Sigmoid colon (tissue), 4 donors: ENCODE measurements at regions not wholly inside any gene's neighbourhood (a gene's known extent, or its start where the extent isn't known, plus 50 kb on each side); places are given as distances from the start of the nearest gene placed in this dataset.

ENCODE experiments used
- CTCF ChIP-seq, 4 experiments: fragments of 450-650 bp in 3 of 4; fragments of 200-600 bp in 1 of 4; IDR thresholded peaks; one replicate each; pipeline ENCODE4 v1.5.1; 2016 to 2019; ENCODE audit warnings: antibody characterized with exemption in 4 of 4, mild to moderate bottlenecking in 3 of 4, moderate library complexity in 2 of 4
- POLR2A ChIP-seq, 2 donors: fragments of 450-650 bp; IDR thresholded peaks; one replicate each; pipeline ENCODE4 v1.6.1; 2016; ENCODE audit warnings: antibody characterized with exemption in 2 of 2, mild to moderate bottlenecking in 2 of 2, moderate library complexity in 2 of 2
- POLR2AphosphoS5 ChIP-seq, 4 donors: sonication (generic); formaldehyde crosslinking; IDR thresholded peaks; one replicate each; pipeline ENCODE4 v1.6.1; 2017; ENCODE audit warnings: antibody characterized with exemption in 4 of 4

DNA sequence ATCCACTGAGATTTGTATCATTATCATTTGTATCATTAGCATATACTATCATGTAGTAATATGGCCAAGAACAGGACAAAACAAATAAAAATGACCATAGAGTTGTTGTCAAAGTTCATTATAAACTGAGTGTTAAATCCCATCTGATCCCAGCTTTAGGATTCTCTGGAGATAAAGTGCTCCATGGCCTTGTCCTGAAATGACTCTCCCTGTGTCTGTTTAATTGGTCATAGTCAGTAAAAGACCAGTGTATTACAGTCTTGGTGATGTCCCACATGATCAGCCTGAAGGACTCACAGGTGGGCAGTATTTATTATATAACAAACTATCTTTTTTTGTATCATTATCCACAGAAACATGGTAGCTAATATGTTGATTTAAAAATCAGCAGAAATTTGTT, 361.6 kb downstream of the TMEM135 start:
- TF ChIP-seq CTCF (IDR thresholded peaks at IDR 0.05) (no peak), POLR2A (IDR thresholded peaks at IDR 0.05) (no peak), POLR2AphosphoS5 (IDR thresholded peaks at IDR 0.05) (no peak)
